Upper lobe of left lung (tissue), 4 donors: ENCODE measurements at regions not wholly inside any gene's neighbourhood (a gene's known extent, or its start where the extent isn't known, plus 50 kb on each side); places are given as distances from the start of the nearest gene placed in this dataset.

Source experiments
- CTCF ChIP-seq, 6 experiments: fragments of 450-650 bp in 4 of 6; fragments of 200-600 bp in 2 of 6; sonication (generic) in 2 of 6; IDR thresholded peaks; one replicate each; pipeline ENCODE4 v1.5.1; 2016 to 2019; ENCODE audit warnings: antibody characterized with exemption in 6 of 6
- EP300 ChIP-seq, 4 donors: sonication (generic); formaldehyde crosslinking; IDR thresholded peaks; one replicate each; pipeline ENCODE4 v1.5.1; 2017; ENCODE audit warnings: antibody characterized with exemption in 4 of 4, control low read depth in 2 of 4
- POLR2A ChIP-seq, 4 donors: fragments of 450-650 bp; IDR thresholded peaks; one replicate each; pipeline ENCODE4 v1.5.1; 2016 to 2017; ENCODE audit warnings: antibody characterized with exemption in 4 of 4, mild to moderate bottlenecking in 2 of 4
- POLR2AphosphoS5 ChIP-seq, 2 donors: sonication (generic); formaldehyde crosslinking; IDR thresholded peaks; one replicate each; pipeline ENCODE4 v1.5.1; 2017; ENCODE audit warnings: antibody characterized with exemption in 2 of 2

- TF ChIP-seq POLR2A (IDR thresholded peaks at IDR 0.05), result no peak
- no peak for TF ChIP-seq CTCF (IDR thresholded peaks at IDR 0.05)
- TF ChIP-seq POLR2AphosphoS5 (IDR thresholded peaks at IDR 0.05), result no peak
- TF ChIP-seq EP300 (IDR thresholded peaks at IDR 0.05), result no peak
These were observed 203.8 kb downstream of the ALDH8A1 start for GRCh38 chr6:134746140-134746539.
